ENCODE measurements at regions not wholly inside any gene's neighbourhood (a gene's known extent, or its start where the extent isn't known, plus 50 kb on each side); places are given as distances from the start of the nearest gene placed in this dataset.

DNA sequence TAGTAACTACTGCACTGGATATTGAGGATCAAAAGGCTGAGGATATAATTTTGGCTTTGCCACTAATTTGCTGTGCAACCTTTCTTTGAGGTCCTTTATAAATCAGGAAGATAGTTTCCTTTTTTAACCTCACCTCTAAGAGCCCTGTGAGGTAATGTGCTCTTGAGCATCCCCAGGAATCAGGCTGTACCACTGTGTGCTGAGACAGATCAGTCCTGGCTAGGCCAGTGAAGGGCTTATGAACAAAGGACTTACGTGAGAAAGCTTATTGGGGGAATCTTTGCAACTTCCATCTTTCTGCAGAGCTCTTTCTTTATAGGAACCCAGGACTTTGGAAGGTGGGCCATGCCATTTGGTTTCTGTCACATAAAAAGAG is 188.9 kb downstream of the SIPA1L2 start:
- FAIRE-seq (no peak), DNase-seq (ENCODE audit: insufficient read length, low spot score) (no peak)
- TF ChIP-seq CTCF (IDR thresholded peaks at IDR 0.05; ENCODE audit: insufficient read depth, missing control alignments): no peak

DNA sequence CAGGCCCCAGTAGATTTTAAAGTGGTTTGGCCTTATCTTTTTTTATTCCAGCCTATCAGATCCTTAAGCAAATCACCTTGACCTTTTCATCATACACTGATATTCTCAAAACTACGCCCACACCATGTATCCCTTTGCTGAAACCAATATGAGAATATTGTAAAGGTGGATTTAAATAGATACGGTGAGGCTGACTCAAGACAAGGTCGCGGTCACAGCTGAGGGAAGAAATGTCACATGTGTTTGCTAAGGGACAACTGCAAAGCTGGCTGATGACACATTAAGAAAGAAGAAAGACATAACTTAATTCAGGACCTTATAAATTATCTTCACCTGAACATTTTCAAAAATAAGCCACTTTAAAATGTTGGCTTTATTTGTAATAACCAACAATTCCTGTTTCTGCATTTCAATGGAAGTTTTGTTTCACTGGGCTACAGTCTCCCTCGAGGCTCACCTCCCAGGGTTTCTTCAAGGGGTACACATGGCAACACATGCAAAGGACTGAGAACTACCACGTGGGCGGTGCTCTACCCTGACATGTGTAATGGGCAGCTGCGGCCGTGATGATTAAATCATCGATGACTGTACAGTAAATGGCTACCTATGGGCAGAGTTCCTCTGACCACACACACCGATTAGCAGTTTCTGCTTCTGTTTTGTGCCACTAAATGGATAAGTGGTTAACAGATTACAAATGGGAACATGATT is 189.5 kb downstream of the SIPA1L2 start:
- no peak for DNase-seq (ENCODE audit: insufficient read length, low spot score)
- no peak for FAIRE-seq
- no peak for TF ChIP-seq CTCF (IDR thresholded peaks at IDR 0.05; ENCODE audit: insufficient read depth, missing control alignments)

GRCh38 chr1:232439011-232439410 is 190.9 kb downstream of the SIPA1L2 start:
- no peak for DNase-seq (ENCODE audit: insufficient read length, low spot score)
- no peak for FAIRE-seq
- TF ChIP-seq CTCF (IDR thresholded peaks at IDR 0.05; ENCODE audit: insufficient read depth, missing control alignments): no peak

DNA sequence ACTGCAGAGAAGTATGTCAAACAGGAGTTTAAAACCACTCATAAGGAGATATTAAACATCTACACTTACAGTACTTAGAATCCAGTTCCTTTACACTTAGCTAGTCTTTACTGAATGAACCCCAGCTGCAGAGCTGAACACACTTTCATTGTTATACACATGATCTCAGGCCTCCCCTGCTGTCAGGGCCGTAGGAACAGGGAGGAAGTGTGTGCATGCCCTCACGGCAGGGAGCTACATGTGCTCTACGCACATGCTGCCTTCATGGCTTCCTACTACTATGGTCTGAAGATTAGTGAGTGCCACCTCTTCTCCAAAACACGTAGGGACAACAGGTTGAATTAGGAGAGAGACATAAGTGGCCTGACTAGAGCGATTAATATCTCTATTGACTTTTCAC is 191.5 kb downstream of the SIPA1L2 start:
- DNase-seq (ENCODE audit: insufficient read length, low spot score): no peak
- no peak for FAIRE-seq
- no peak for TF ChIP-seq CTCF (IDR thresholded peaks at IDR 0.05; ENCODE audit: insufficient read depth, missing control alignments)

- no peak for TF ChIP-seq CTCF (IDR thresholded peaks at IDR 0.05; ENCODE audit: insufficient read depth, missing control alignments)
- DNase-seq (ENCODE audit: insufficient read length, low spot score) (no peak), FAIRE-seq (no peak)
These were observed 192.4 kb downstream of the SIPA1L2 start for GRCh38 chr1:232437510-232437909.

- TF ChIP-seq CTCF (IDR thresholded peaks at IDR 0.05; ENCODE audit: insufficient read depth, missing control alignments): no peak
- FAIRE-seq (no peak), DNase-seq (ENCODE audit: insufficient read length, low spot score) (no peak)
These were observed 194.2 kb downstream of the SIPA1L2 start for GRCh38 chr1:232435729-232436128.

- DNase-seq (ENCODE audit: insufficient read length, low spot score) (no peak), FAIRE-seq (no peak)
- TF ChIP-seq CTCF (IDR thresholded peaks at IDR 0.05; ENCODE audit: insufficient read depth, missing control alignments): no peak
These were observed 197.6 kb downstream of the SIPA1L2 start for GRCh38 chr1:232432313-232432712.

Measured in D721Med (cell line).